Right ventricle myocardium superior (tissue), 1 donor: ENCODE measurements at regions not wholly inside any gene's neighbourhood (a gene's known extent, or its start where the extent isn't known, plus 50 kb on each side); places are given as distances from the start of the nearest gene placed in this dataset.
"Not testable (repeated sequence)": the region's sequence is repeated elsewhere in the genome, so short reads cannot be mapped to it uniquely, and the experiment has no call there.

Source experiments
- ATAC-seq: fragments of 200-7000 bp; cut with Tn5 transposase; one replicate; pipeline ENCODE4 v1.9.1; 2020; ENCODE audit warnings: mild to moderate bottlenecking; ENCODE audit not compliant: poor library complexity
- DNase-seq: peaks from one replicate; pipeline ENCODE4 v3.0.0-alpha.2; 2020
- intact Hi-C: fragments of 100-400 bp; cut with DNase I; formaldehyde crosslinking; loops from one replicate; pipeline ENCODE4 v1.11.2; 2022
- donor health status: DM: no; HTN: yes; CAD: no; lungs with severe emphysema.

DNA sequence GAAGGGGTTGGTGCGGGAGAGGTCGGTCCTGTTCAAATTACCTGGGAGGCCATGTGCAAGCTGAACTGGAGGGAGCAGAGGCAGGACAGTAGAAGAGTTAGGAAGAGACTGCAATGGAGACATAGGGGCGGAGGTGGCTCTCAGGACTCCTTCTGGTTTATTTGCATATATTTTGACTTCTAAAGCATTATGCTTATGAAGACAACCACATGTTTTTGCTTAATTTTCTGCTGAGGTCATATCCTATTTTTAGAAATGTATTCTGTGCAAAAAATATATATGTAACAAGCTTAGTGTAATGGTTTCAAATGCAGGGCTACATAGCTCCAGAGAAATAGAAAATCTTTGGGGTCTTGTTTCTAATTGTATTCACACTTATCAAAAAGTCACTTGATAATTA lies 137.0 kb upstream of the MDM1 start:
- no peak for ATAC-seq
- intact Hi-C loops = no loop called here
- DNase-seq = no peak

DNA sequence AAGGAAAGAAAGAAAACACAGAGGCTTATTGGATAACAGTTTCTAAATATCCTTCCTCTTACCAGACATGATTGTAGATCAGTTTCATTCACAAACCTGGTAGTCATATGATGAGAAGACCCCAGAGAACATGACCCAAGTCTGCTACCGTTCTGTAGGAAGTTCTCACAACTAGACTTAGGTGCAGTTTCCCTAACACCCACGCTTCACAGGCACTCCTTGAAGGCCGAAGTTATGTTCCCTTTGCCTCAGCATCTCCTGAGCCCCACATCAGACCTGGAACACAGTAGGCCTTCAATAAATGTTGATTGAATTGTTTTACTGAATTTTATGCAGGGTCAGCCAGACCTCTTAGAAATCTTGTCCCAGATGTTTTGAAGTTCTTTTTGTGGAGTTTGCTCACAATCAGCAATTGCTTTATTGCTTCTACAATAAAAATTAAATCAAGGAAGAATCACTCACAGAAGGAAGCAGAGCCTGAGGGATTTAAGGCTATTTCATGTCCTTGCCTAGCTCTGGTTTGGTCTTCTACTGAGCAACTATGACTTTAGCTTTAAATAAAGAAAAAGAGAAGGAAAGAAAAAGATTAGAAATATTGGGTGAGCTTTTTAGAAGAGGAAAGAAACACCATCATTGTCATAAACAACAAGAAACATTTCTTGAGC lies 138.6 kb upstream of the MDM1 start:
- DNase-seq (no peak), ATAC-seq (no peak)
- intact Hi-C loops = no loop called here

DNA sequence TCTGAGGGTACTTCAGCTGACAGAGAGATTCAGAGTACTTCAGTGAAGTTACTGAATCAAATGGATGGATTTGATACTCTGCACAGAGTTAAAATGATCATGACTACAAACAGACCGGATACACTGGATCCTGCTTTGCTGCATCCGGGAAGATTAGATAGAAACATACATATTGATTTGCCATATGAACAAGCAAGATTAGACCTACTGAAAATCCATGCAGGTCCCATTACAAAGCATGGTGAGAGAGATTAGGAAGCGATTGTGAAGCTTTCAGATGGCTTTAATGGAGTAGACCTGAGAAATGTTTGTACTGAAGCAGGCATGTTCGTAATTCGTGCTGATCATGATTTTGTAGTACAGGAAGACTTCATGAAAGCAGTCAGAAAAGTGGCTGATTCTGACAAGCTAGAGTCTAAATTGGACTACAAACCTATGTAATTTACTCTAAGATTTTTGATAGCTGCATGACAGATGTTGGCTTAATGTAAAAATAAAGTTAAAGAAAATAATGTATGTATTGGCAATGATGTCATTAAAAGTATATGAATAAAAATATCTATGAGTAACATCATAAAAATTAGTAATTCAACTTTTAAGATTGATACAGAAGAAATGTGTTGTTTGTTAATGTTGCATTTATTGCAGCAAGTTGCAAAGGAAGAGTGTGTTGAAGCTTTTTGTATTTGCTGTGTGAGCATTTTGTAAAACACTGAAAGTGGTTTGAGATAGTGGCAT lies 136.1 kb upstream of the RAP1B start:
- DNase-seq = no peak
- intact Hi-C loops = no loop called here
- ATAC-seq = no peak

DNA sequence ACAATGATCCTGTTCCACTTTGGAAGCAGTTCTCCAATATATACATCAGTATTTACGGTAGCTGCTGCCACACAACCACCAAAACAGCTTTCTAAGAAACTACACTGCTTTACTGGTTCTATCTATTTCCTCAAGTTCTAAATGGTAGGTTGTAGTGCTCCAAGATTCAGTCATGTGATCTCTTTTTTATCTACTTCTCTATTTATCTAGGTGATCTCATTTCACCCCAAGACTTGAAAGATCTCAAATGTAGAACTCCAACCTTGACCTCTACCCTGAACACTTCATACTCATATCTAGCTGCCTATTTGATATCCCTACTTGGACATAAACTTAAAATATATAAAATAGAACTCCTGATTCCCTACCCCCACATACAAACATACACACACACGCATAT lies 133.9 kb upstream of the RAP1B start:
- ATAC-seq = no peak
- intact Hi-C loops = no loop called here

DNA sequence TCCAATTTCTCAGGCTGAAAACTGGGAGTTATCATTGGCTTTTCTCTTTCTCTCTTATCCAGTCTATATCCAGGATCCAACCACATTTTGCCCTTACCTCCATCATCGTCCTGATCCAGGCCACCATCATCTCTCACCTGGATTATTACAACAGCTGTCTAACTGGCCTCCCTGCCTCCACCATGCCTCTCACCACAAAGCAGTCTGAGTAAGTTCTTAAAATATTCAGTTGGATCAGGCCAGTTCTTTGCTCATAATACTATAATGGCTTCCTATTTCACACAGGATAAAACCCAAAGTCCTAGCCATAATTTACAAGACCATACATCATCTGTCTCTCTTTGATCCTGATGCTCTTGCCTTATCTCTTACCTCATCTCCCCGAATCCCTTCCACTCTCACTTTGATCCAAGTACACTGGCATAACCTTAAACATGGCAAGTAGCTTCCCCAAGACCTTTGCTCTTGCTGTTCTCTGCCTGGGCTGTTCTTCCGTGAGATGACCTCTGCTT lies 133.4 kb upstream of the RAP1B start:
- DNase-seq (no peak), ATAC-seq (no peak)
- intact Hi-C loops = no loop called here

More for the DNA sequence above, 133.9 kb upstream of the RAP1B start:
- no peak for DNase-seq

DNA sequence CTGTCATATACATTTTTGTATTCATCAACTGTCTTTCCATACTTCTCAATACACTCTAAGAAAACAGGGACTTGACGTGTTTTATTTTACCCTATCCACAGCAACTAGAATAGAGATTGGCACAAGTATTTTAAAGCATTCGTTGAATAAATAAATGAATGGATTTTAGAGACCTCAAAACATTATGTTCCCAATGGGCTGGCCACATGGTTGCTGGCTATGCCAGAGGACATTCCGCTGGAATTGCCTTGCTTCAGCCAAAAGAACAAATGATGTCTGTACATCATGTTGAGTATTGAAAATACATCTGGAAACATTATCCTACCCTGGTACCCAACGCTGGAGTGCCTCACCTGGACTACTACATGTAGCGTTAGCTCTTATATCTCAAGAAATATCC lies 132.8 kb upstream of the RAP1B start:
- no peak for DNase-seq
- intact Hi-C loops = no loop called here
- no peak for ATAC-seq

DNA sequence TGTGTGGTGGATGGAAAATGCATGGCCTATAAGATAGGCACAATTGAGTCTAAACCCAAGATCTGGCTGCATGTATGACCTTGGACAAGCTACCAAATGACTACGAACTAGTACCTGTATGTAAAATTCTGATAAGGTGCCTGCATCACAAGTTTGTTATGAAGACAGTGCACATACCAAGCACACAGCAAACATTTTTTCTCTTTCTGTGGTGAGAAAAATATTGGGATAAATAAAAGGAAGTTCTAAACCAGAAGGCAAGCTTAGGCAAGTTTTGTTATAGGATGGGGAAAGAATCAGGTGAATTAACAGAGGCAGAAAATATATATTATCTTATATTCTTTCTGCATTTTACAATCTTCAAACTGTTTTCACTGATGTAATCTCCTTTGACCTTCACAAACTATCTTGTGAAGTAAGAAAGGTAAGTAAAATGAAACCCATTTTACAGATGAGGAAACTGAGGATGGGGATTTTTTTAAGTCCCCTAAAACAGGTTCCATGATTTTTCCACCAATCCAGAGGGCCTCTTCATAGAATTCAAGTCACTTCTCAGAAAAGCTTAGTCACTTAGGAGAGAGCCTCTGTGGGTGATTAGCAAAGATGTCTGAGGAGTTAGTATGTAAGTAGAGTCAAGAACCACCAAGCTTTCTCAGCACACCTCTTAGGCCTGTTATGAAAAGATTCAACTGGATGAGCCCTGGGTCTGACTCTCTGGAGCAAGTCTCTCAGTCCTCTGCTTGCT lies 132.0 kb upstream of the RAP1B start:
- intact Hi-C loops = no loop called here
- ATAC-seq (no peak), DNase-seq (no peak)

DNA sequence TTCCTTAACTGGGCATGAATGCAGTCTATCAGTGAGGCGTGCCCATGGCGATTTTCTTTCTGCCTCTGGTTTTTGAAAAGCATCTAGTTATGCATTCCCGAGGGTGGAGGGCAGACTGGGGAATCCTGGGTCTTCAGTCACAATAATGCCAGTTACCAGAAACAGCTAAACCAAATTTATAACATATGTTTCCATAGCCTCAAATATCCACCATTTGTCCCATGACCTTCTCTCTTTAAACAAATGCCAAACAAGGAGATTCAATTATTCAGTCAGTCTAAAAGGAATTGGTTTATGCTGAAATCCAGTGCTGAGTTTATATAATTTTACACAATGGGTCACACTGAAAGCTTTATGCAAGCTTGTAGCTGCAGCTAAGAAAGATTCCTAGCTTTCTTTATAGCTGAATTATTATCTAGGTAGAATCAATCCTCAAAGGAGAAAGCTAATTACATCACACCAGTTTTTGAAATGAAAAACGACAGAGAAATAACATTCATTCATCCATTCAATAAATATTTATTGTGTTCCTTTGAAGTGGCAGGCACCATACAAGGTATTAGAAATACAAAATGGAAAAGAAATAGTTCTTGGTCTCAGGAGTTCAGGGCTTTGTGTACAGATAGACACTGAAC lies 131.3 kb upstream of the RAP1B start:
- no peak for ATAC-seq
- DNase-seq = no peak
- intact Hi-C loops = no loop called here

DNA sequence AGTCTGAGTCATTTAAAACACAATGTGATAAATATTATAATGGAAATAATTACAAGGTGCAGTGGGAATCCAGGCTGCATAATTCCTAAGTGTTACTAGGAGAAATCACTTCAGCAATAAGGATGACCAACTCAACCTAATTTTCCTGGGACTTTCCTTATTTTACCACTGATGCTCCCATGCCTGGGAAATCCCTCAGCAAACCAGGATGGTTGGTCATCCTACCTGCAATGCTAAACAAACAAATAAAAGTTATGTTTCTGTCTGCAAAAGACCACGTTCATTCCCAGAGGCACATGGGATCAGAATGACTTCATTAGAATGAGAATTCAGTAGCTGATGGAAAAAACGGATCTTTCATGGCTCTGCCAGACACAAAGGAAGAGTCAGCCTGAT lies 130.8 kb upstream of the RAP1B start:
- ATAC-seq (no peak), DNase-seq (no peak)

DNA sequence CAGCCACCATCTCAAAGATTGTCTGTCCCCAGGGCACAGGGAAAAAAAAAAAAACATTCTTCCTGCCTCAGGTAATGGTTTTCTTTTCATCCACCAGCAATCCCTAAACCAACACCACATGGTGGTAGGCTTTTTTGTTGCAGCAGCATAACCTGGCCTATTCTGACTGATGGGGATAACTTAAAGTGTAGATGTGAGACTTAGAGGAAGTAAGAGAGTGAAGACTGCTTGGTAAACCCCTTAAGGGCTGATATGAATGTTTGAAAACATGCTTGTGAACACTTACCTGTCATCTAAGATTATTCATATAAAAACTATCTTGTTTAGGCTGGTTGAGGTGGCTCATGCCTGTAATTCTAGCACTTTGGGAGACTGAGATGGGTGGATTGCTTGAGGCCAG lies 130.2 kb upstream of the RAP1B start:
- intact Hi-C loops = no loop called here
- no peak for ATAC-seq
- DNase-seq = no peak

More for the DNA sequence above, 130.8 kb upstream of the RAP1B start:
- intact Hi-C loops = no loop called here

DNA sequence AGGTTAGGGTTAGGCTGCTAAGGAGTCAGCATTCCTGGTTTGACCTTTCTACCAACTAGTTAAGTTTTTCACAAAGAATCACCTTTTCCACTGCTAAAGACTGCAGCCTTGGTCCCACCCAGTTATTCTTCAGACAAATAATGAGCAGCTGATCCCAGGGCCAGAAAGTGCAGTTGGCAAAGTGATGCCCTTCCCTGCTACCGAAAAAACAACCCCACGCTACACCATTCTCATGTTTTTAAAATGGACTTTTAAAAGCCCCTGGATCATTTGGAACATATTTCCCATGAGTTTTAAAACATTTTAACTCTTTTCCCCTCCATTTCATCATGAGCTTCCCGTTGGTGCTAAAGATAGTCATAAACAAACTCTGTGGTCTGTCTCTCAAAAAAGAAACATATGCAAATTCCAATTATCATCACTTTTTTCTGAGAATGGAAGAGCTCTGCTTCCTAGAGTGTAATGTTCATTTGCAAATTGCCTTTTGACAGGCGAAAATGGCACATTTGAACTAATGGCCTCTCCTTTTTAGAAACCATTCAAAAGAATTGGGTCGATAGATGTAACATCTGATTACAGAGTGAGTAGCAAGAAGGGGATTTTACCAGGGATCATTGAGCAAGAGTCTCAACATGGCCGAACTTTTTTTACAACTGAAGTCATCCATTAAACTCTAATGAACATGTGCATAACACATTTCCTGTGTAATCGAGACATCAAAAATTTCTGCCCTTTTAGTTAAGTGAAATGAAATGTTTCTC lies 129.3 kb upstream of the RAP1B start:
- DNase-seq (no peak), ATAC-seq (no peak)
- intact Hi-C loops = no loop called here

DNA sequence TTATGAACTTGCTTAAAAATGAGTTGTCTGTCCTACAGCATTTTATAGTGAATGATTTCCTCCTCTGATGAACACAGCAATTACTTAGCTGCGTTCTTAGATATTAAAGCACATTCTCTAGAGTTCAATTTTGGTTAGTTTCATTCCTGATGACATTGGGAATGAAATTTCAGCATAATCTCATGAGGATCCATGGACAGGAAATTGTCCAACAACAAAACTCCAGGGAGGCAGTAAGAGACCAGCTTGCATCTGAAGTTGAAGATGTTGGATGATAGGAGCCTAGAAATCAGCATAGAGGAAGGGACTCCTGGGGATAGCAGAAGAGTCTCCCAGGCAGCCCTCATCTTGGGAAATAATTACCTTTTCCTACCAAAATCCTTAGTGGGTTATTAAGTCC lies 128.7 kb upstream of the RAP1B start:
- ATAC-seq = peak; percentile 22
- intact Hi-C loops = no loop called here

DNA sequence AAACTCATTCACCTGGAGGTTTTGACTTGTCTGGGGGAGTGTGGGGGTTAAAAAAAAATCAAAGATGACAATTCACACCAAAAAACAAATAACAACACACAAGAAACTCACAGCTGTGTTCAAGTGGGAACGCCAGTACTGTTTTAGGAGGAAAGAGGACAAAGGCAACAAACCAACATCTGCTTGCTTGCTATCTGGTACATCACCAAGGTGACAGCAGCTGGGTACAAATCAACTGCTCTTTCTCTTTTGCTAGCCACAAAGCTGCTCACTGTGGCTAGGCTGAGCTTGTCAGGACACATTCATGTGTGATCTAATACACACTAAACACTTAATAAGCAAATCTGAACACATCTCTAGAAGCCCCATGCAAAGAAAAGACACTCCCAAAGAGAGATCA lies 128.0 kb upstream of the RAP1B start:
- intact Hi-C loops = no loop called here
- ATAC-seq = no peak
- DNase-seq = no peak

More for the DNA sequence above, 128.7 kb upstream of the RAP1B start:
- no peak for DNase-seq

DNA sequence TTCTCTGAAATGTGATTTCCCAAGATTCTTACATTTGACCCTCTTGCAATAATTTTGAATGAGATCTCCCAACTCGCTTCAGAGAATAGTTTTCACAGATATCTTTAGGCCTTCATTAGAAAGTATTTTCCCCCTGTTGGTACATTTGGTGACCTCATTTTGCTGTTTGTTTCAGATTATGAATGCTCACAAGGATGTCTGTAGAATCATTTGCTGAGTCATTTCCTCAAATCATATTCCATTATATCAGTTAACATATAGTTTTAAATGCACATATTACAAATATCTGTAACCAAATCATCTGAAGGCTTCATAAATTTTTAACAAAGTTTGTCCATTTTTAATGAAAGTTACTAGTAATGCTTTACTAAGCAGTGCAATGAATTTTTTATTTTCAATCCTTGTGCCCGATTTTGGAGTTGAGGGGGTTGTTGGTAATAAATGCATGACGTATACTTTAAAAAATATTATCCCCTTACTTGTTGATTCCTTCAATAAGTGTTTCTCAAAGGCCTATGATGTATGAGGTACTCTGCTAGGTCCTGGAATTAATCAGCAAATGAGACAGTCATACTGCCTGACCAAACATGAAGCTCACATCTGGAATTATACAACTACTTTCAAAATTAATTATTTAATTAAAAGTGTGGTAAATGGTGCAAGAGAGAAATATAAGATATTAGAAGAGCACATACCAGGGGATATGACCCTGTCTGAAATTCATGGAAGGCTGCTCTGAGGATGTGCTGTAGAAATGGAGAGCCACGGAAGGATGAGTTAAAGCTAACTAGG lies 126.9 kb upstream of the RAP1B start:
- DNase-seq (no peak), ATAC-seq (no peak)
- intact Hi-C loops = no loop called here

DNA sequence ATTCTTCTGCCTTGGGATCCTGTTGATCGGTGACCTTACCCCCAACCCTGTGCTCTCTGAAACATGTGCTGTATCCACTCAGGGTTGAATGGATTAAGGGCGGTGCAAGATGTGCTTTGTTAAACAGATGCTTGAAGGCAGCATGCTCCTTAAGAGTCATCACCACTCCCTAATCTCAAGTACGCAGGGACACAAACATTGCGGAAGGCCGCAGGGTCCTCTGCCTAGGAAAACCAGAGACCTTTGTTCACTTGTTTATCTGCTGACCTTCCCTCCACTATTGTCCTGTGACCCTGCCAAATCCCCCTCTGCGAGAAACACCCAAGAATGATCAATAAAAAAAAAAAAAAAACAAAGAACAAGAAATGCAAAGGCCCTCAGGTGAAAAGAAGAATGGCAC lies 126.1 kb upstream of the RAP1B start:
- ATAC-seq, DNase-seq, intact Hi-C loops: not testable (repeated sequence)

DNA sequence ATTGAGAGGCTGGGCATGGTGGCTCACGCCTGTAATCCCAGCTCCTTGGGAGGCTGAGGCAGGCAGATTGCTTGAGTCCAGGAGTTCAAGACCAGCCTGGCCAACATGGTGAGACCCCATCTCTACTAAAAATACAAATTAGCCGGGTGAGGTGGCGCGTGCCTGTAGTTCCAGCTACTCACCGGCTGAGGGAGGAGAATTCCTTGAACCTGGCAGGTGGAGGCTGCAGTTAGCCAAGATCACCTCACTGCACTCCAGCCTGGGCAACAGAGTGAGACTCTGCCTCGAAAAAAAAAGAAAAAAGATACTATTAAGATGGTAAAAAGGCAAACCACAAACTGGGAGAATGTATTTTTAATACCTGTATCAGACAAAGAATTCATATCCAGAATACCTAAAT lies 124.2 kb upstream of the RAP1B start:
- DNase-seq, intact Hi-C loops, ATAC-seq: not testable (repeated sequence)

DNA sequence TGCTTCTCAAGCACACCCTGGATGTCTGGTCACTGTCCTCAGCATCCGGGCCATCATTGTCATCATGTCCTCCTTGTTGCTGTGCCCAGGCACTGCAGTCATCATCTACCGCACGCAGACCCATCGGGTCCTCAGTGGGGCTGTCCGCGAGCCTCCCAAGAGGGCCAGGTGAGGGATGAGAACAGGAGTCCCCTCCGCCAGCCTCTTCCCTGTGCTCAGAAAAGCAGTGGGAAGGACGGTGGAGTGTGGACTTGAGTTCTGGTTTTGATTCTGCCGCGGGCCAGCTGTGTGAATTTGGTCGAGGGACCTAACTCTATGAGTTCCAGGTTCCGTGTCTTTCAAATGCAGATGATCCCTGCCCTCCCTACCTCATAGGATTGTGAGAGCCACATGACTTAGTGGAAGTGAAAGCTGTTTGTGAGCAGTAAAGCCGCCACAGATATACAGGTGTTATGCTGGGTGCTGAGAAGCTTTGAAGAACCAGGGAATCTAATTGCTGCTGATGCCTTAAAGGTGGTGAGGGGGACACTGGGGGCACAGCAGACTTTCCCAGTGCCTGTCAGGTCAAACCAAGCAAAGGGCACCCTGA lies 122.9 kb upstream of the RAP1B start:
- ATAC-seq = no peak
- DNase-seq = no peak
- intact Hi-C loops = no loop called here
